ENCODE measurements at regions not wholly inside any gene's neighbourhood (a gene's known extent, or its start where the extent isn't known, plus 50 kb on each side); places are given as distances from the start of the nearest gene placed in this dataset.

DNA sequence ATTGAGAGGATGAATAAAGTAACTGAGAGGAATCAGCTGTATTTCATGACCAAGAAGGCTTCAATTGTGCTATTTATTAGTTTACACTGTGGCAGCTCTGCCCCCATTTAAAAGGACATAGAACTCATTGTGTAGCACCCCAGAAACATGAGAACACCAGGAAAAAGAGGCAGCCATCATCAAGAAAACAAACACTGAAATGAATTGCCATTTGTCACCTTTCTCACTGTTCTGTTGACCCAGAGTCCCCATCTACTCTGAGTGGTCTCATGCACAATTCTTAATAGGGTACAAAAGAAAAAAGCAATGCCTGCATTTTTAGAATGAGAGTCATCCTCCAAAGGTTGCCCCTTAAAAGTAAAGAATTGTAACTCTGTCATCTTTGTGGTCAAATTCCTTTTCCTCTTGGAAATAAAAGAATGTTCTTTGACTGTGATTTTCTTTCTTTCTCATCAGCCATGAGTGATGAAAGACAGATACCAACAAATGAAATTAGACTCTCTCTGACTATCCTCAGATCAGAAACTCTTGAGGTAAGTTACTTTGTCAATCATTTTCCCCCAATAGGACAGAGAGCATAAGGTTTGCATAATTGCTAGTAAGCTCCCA is 1941.9 kb upstream of the PIK3C3 start (continued):
- TF ChIP-seq, protein P1, sequence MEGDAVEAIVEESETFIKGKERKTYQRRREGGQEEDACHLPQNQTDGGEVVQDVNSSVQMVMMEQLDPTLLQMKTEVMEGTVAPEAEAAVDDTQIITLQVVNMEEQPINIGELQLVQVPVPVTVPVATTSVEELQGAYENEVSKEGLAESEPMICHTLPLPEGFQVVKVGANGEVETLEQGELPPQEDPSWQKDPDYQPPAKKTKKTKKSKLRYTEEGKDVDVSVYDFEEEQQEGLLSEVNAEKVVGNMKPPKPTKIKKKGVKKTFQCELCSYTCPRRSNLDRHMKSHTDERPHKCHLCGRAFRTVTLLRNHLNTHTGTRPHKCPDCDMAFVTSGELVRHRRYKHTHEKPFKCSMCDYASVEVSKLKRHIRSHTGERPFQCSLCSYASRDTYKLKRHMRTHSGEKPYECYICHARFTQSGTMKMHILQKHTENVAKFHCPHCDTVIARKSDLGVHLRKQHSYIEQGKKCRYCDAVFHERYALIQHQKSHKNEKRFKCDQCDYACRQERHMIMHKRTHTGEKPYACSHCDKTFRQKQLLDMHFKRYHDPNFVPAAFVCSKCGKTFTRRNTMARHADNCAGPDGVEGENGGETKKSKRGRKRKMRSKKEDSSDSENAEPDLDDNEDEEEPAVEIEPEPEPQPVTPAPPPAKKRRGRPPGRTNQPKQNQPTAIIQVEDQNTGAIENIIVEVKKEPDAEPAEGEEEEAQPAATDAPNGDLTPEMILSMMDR (conservative IDR thresholded peaks at IDR 0.05; ENCODE audit: low read depth in 2 of 2) = no peak
- TF ChIP-seq, protein P2, sequence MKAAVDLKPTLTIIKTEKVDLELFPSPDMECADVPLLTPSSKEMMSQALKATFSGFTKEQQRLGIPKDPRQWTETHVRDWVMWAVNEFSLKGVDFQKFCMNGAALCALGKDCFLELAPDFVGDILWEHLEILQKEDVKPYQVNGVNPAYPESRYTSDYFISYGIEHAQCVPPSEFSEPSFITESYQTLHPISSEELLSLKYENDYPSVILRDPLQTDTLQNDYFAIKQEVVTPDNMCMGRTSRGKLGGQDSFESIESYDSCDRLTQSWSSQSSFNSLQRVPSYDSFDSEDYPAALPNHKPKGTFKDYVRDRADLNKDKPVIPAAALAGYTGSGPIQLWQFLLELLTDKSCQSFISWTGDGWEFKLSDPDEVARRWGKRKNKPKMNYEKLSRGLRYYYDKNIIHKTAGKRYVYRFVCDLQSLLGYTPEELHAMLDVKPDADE (IDR thresholded peaks at IDR 0.05) = no peak
- TF ChIP-seq, protein P3, sequence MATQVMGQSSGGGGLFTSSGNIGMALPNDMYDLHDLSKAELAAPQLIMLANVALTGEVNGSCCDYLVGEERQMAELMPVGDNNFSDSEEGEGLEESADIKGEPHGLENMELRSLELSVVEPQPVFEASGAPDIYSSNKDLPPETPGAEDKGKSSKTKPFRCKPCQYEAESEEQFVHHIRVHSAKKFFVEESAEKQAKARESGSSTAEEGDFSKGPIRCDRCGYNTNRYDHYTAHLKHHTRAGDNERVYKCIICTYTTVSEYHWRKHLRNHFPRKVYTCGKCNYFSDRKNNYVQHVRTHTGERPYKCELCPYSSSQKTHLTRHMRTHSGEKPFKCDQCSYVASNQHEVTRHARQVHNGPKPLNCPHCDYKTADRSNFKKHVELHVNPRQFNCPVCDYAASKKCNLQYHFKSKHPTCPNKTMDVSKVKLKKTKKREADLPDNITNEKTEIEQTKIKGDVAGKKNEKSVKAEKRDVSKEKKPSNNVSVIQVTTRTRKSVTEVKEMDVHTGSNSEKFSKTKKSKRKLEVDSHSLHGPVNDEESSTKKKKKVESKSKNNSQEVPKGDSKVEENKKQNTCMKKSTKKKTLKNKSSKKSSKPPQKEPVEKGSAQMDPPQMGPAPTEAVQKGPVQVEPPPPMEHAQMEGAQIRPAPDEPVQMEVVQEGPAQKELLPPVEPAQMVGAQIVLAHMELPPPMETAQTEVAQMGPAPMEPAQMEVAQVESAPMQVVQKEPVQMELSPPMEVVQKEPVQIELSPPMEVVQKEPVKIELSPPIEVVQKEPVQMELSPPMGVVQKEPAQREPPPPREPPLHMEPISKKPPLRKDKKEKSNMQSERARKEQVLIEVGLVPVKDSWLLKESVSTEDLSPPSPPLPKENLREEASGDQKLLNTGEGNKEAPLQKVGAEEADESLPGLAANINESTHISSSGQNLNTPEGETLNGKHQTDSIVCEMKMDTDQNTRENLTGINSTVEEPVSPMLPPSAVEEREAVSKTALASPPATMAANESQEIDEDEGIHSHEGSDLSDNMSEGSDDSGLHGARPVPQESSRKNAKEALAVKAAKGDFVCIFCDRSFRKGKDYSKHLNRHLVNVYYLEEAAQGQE (IDR thresholded peaks at IDR 0.05; ENCODE audit: unreplicated experiment) = no peak

DNA sequence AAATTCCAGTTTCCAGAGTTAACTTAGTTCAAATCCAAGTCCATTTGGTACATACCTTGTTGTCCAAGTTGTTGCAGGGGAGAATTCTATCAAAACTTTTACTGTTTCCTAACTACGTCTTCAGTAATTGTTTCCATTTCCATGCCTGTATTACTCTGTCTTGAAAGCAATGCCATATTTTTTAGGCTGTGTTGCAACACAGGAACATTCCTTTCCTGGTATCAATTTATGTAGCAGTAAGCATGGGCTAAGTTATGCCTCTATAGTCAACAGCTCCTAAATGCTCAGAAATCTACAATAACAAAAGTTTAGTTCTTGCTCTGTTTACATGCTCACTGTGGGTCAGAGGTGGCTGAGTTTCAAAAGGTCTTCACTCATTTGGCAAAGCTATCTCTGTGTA is 1943.8 kb upstream of the PIK3C3 start:
- Mint-ChIP-seq H3K9me3 (no peaks in the 10 kb centered on the region), H3K4me3 (no peak overlapping the region), H3K27me3 (ENCODE audit: insufficient read depth, low read depth, poor library complexity) (no peaks in the 10 kb centered on the region), H3K27ac (no peak overlapping the region), H3K36me3 (ENCODE audit: low read depth) (no peaks in the 10 kb centered on the region), H3K4me1 (0 out of 3 replicates have a peak, but pooled peaks cover 3% of the 10 kb centered on the region)
- no peaks in the 10 kb centered on the region for H3K4me1 ChIP-seq (ENCODE audit: insufficient read depth)
- H2AFZ ChIP-seq = no peak overlapping the region
- H3F3A ChIP-seq (replicated peaks; ENCODE audit: low read depth) = no peaks in the 10 kb centered on the region
- H3K9me2 ChIP-seq (ENCODE audit: insufficient read depth) = no peaks in the 10 kb centered on the region
- no peaks in the 10 kb centered on the region for H4K20me1 ChIP-seq (replicated peaks; ENCODE audit: insufficient read depth)
- no peak for TF ChIP-seq ZNF331 (CRISPR knock-in tag; IDR thresholded peaks at IDR 0.05; ENCODE audit: low read depth)
- H3K27ac ChIP-seq (ENCODE audit: low read depth) = no peak overlapping the region
- no peak overlapping the region for H3K4me3 ChIP-seq
- ATAC-seq (no peak), DNase-seq (ENCODE audit: low spot score) (no peak)
- no peaks in the 10 kb centered on the region for H3K36me3 ChIP-seq (ENCODE audit: insufficient read depth)
- no peaks in the 10 kb centered on the region for H3K79me2 ChIP-seq (replicated peaks; ENCODE audit: insufficient read depth)
- H3K27me3 ChIP-seq (ENCODE audit: insufficient read depth) = no peaks in the 10 kb centered on the region
- no peak overlapping the region for H3K4me2 ChIP-seq

DNA sequence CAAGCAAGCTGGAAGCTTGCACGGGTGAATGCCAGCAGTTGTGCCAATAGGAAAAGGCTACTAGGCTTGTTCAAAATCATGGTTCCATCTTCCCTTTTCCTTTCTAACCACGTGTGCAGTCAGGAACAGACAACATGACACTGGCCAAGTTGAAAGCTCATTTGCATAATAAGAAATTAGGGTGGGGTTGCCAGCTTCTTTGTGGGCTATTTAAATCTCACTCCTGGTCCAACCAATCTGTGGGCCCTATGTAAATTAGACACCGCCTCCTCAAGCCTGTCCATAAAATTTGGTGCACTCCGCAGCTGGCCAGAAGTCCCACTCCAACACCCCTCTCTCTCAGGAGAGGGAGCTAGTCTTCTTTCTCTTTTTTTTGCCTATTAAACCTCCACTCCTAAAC is 1948.4 kb upstream of the PIK3C3 start:
- no peaks in the 10 kb centered on the region for H3K27me3 ChIP-seq (ENCODE audit: insufficient read depth)
- H3K4me1 ChIP-seq (ENCODE audit: insufficient read depth) = no peaks in the 10 kb centered on the region
- no peak overlapping the region for H3K27ac ChIP-seq (ENCODE audit: low read depth)
- H3K27me3 Mint-ChIP-seq (ENCODE audit: insufficient read depth, low read depth, poor library complexity) = no peaks in the 10 kb centered on the region
- no peaks in the 10 kb centered on the region for H4K20me1 ChIP-seq (replicated peaks; ENCODE audit: insufficient read depth)
- H3K4me3 ChIP-seq = no peak overlapping the region
- no peak overlapping the region for H2AFZ ChIP-seq
- H3K36me3 ChIP-seq (ENCODE audit: insufficient read depth) = no peaks in the 10 kb centered on the region
- 0 out of 3 replicates have a peak, but pooled peaks cover 3% of the 10 kb centered on the region for H3K4me1 Mint-ChIP-seq
- peak; percentile 41 for DNase-seq (ENCODE audit: low spot score)
- H3K9me2 ChIP-seq (ENCODE audit: insufficient read depth) = no peaks in the 10 kb centered on the region
- no peak overlapping the region for H3K4me3 Mint-ChIP-seq
- H3K9me3 Mint-ChIP-seq = no peaks in the 10 kb centered on the region
- H3K27ac Mint-ChIP-seq = no peak overlapping the region
- no peak overlapping the region for H3K4me2 ChIP-seq
- no peaks in the 10 kb centered on the region for H3K79me2 ChIP-seq (replicated peaks; ENCODE audit: insufficient read depth)
- TF ChIP-seq EZH2phosphoT487 (IDR thresholded peaks at IDR 0.05; ENCODE audit: unreplicated experiment) (no peak), EZH2 (IDR thresholded peaks at IDR 0.05; ENCODE audit: low read depth, unreplicated experiment) (no peak), NANOG (IDR thresholded peaks at IDR 0.05; ENCODE audit: borderline replicate concordance) (no peak), POLR2AphosphoS5 (IDR thresholded peaks at IDR 0.05; ENCODE audit: low read depth) (no peak), ZNF331 (CRISPR knock-in tag; IDR thresholded peaks at IDR 0.05; ENCODE audit: low read depth) (no peak)
- TF ChIP-seq, protein P1 (conservative IDR thresholded peaks at IDR 0.05; ENCODE audit: low read depth in 2 of 2) = peak in 1 of 2 experiments; percentile 36; a peak in 2 of 4 replicates
- TF ChIP-seq, protein P3 (IDR thresholded peaks at IDR 0.05; ENCODE audit: unreplicated experiment) = no peak
- peak; percentile 75 for ATAC-seq
- H3K36me3 Mint-ChIP-seq (ENCODE audit: low read depth) = no peaks in the 10 kb centered on the region
- no peaks in the 10 kb centered on the region for H3F3A ChIP-seq (replicated peaks; ENCODE audit: low read depth)

All from GM23338 (cell line).